ENCODE measurements at regions not wholly inside any gene's neighbourhood (a gene's known extent, or its start where the extent isn't known, plus 50 kb on each side); places are given as distances from the start of the nearest gene placed in this dataset.

GRCh38 chr7:155388561-155388960, 69.4 kb upstream of the EN2 start:
- ATAC-seq (no peak), FAIRE-seq (no peak), DNase-seq (ENCODE audit: extremely low read depth in 1 of 4, low spot score in 3 of 4) (no peak)
- Histone ChIP-seq H3K27me3 (ENCODE audit: control insufficient read depth in 2 of 2, insufficient read depth in 2 of 2, low read length in 2 of 2) (peaks cover 75 to 88% of the 10 kb centered on the region in 2 experiments), H3K36me3 (ENCODE audit: control insufficient read depth, insufficient read depth, low read length) (no peaks in the 10 kb centered on the region), H3K9me1 (ENCODE audit: control insufficient read depth, insufficient read depth, low read length) (no peaks in the 10 kb centered on the region), H3K4me1 (replicated peaks in 1 of 2; ENCODE audit: control insufficient read depth in 2 of 2, insufficient read depth in 2 of 2, low read length in 2 of 2) (peaks cover 0 to 4% of the 10 kb centered on the region in 2 experiments; a peak in 1 of 5 replicates), H3K4me3 (no peak overlapping the region), H3K9ac (ENCODE audit: insufficient read depth in 1 of 2, low read depth in 2 of 2, low read length in 2 of 2) (no peak overlapping the region), H3K9me3 (replicated peaks; ENCODE audit: control insufficient read depth, insufficient read depth, low read depth, low read length) (no peaks in the 10 kb centered on the region), H3K27ac (ENCODE audit: extremely low read depth, low read depth, low read length) (no peak overlapping the region), H3K4me2 (ENCODE audit: insufficient read depth, low read length) (no peak overlapping the region), H2AFZ (ENCODE audit: low read depth, low read length) (no peak overlapping the region), H3K79me2 (ENCODE audit: control insufficient read depth, insufficient read depth, low read length) (no peaks in the 10 kb centered on the region), H4K20me1 (replicated peaks; ENCODE audit: control insufficient read depth, insufficient read depth, low read length) (peaks cover 19% of the 10 kb centered on the region; the same call in 1 of the 2 replicates)
- 1% methylated on average over 11 of the region's 11 CpGs for WGBS (ENCODE audit: insufficient coverage, low coverage, missing lambda C conversion rate)
- BruUV-seq (replicated peaks): no TSS peak
- in situ Hi-C loops (cut with MboI) (loop anchor here (25.0 kb wide), 1 partner anchor 374 kb away; no protein-coding TSS in a partner anchor), intact Hi-C loops (cut with micrococcal nuclease) (no loop called here)
- ChIA-PET CTCF (ENCODE audit: low intra/inter-chr PET ratio) (no interaction called here), POLR2A (interaction anchor here (0.6 kb wide), 2 partner anchors 194 to 1286 kb away, joined by 3 read pairs; no protein-coding TSS in a partner anchor)
- TF ChIP-seq ZNF609 (CRISPR knock-in tag; IDR thresholded peaks at IDR 0.05; ENCODE audit: borderline replicate concordance) (no peak), ZFP36 (IDR thresholded peaks at IDR 0.05; ENCODE audit: low read depth, low read length, partially characterized antibody) (no peak), ZNF644 (tag; IDR thresholded peaks at IDR 0.05; ENCODE audit: low read depth) (no peak), HNRNPL (IDR thresholded peaks at IDR 0.05; ENCODE audit: low read depth, low read length) (no peak), GTF3C2 (IDR thresholded peaks at IDR 0.05; ENCODE audit: borderline replicate concordance, extremely low read depth, insufficient read length) (no peak), POLR2AphosphoS5 (IDR thresholded peaks at IDR 0.05; ENCODE audit: control insufficient read depth, insufficient read depth, low read depth, low read length) (no peak), GATAD2B (IDR thresholded peaks at IDR 0.05; ENCODE audit: borderline replicate concordance) (no peak), NCOA1 (IDR thresholded peaks at IDR 0.05; ENCODE audit: low read depth) (no peak), PCBP2 (IDR thresholded peaks at IDR 0.05; ENCODE audit: low read depth, low read length, poor library complexity, severe bottlenecking) (no peak), BCOR (IDR thresholded peaks at IDR 0.05) (no peak)

All from K562 (cell line).